SK-N-SH (cell line): ENCODE measurements at regions not wholly inside any gene's neighbourhood (a gene's known extent, or its start where the extent isn't known, plus 50 kb on each side); places are given as distances from the start of the nearest gene placed in this dataset.

Experiments used
- CTCF ChIA-PET: fragments of 300-600, 350-600 bp; formaldehyde crosslinking; extraction: SDS; loops from one replicate; lab custom pipeline; 2021; lab: Yijun Ruan, JAX
- POLR2A ChIA-PET: fragments of 350-600 bp; sonication (Branson Sonifier 250); formaldehyde crosslinking; extraction: SDS; loops from one replicate; lab custom pipeline; 2020; ENCODE audit warnings: antibody characterized with exemption, inconsistent platforms; lab: Yijun Ruan, JAX
- DNase-seq: peaks from one replicate; pipeline ENCODE4 v3.0.0; 2012
- H2AFZ ChIP-seq: fragments of 200-600 bp; sonication (generic); 2 replicates; pipeline ENCODE4 v1.8.1; 2016; ENCODE audit warnings: antibody characterized with exemption, mild to moderate bottlenecking, low read depth
- H3F3A ChIP-seq: fragments of 200-600 bp; sonication (generic); replicated peaks from 2 replicates; pipeline ENCODE3; 2016; ENCODE audit warnings: antibody characterized with exemption, mild to moderate bottlenecking; ENCODE audit not compliant: insufficient read depth
- H3K27ac ChIP-seq, 2 experiments: fragments of 200-500 bp in 1 of 2; fragments of 200-600 bp in 1 of 2; sonication (Bioruptor generic) in 1 of 2; sonication (generic), shearing (Covaris generic) in 1 of 2; 2 replicates each; pipeline versions ENCODE4 v1.5.1 to v1.6.1; 2014 to 2016; ENCODE audit warnings: low read depth in 2 of 2, inconsistent platforms in 1 of 2, low read length in 1 of 2, mild to moderate bottlenecking in 1 of 2, mixed read lengths in 1 of 2
- H3K27me3 ChIP-seq: fragments of 200-600 bp; sonication (generic), shearing (Covaris generic); 2 replicates; pipeline ENCODE4 v1.6.1; 2016; ENCODE audit warnings: mixed run types; ENCODE audit not compliant: insufficient read depth
- H3K36me3 ChIP-seq, 2 experiments: fragments of 200-500 bp in 1 of 2; fragments of 200-600 bp in 1 of 2; sonication (Bioruptor generic) in 1 of 2; sonication (generic) in 1 of 2; replicated peaks in 1 of 2; 2 replicates each; pipeline versions ENCODE3 to v1.5.1; 2014 to 2016; ENCODE audit warnings: low read length in 1 of 2, mild to moderate bottlenecking in 1 of 2; ENCODE audit not compliant: insufficient read depth in 2 of 2, control insufficient read depth in 1 of 2
- H3K4me1 ChIP-seq, 2 experiments: fragments of 200-500 bp in 1 of 2; fragments of 200-600 bp in 1 of 2; sonication (Bioruptor generic) in 1 of 2; sonication (generic), shearing (Covaris generic) in 1 of 2; 2 replicates each; pipeline versions ENCODE4 v1.5.1 to v1.6.1; 2014 to 2016; ENCODE audit warnings: low read depth in 1 of 2, low read length in 1 of 2, mixed run types in 1 of 2; ENCODE audit not compliant: insufficient read depth in 2 of 2, control insufficient read depth in 1 of 2
- H3K4me2 ChIP-seq: fragments of 200-600 bp; sonication (generic), shearing (Covaris generic); 2 replicates; pipeline ENCODE4 v1.6.1; 2017; ENCODE audit warnings: mixed run types
- H3K4me3 ChIP-seq, 2 experiments: fragments of 200-500 bp in 1 of 2; fragments of 200-600 bp in 1 of 2; sonication (Bioruptor generic) in 1 of 2; sonication (generic), shearing (Covaris generic) in 1 of 2; 2 replicates each; pipeline versions ENCODE4 v1.5.1 to v1.8.1; 2014 to 2016; ENCODE audit warnings: low read depth in 2 of 2, inconsistent platforms in 1 of 2, low read length in 1 of 2, mild to moderate bottlenecking in 1 of 2, mixed read lengths in 1 of 2, moderate library complexity in 1 of 2
- H3K79me2 ChIP-seq: fragments of 200-600 bp; sonication (generic); 2 replicates; pipeline ENCODE4 v1.8.1; 2017; ENCODE audit warnings: mild to moderate bottlenecking; ENCODE audit not compliant: insufficient read depth
- H3K9ac ChIP-seq: fragments of 200-600 bp; sonication (generic); 2 replicates; pipeline ENCODE4 v1.6.1; 2017; ENCODE audit warnings: mixed run types
- H3K9me2 ChIP-seq: fragments of 200-600 bp; sonication (generic); 2 replicates; pipeline ENCODE4 v1.6.1; 2017; ENCODE audit warnings: mixed run types
- H3K9me3 ChIP-seq: fragments of 200-600 bp; sonication (generic); 2 replicates; pipeline ENCODE4 v1.6.1; 2017; ENCODE audit warnings: mixed run types, mild to moderate bottlenecking, moderate library complexity
- H4K20me1 ChIP-seq: fragments of 200-600 bp; sonication (generic); 2 replicates; pipeline ENCODE4 v1.6.1; 2017; ENCODE audit warnings: mild to moderate bottlenecking, mixed run types; ENCODE audit not compliant: insufficient read depth
- EZH2phosphoT487 ChIP-seq: fragments of 200-600 bp; sonication (generic); IDR thresholded peaks from 2 replicates; pipeline ENCODE4 v1.6.1; 2017; ENCODE audit warnings: low read depth, mixed run types, mild to moderate bottlenecking, antibody characterized with exemption, moderate library complexity, borderline replicate concordance
- FOXJ3 ChIP-seq: sonication (generic); formaldehyde crosslinking; IDR thresholded peaks from 2 replicates; pipeline ENCODE4 v1.5.1; 2020; ENCODE audit warnings: mild to moderate bottlenecking, missing genetic modification reagents
- FOXM1 ChIP-seq: IDR thresholded peaks from 2 replicates; pipeline ENCODE4 v1.4.0; 2012; ENCODE audit warnings: low read depth, mild to moderate bottlenecking
- GATA2 ChIP-seq: sonication (generic); formaldehyde crosslinking; IDR thresholded peaks from 2 replicates; pipeline ENCODE4 v1.5.0; 2020; ENCODE audit warnings: mild to moderate bottlenecking, missing genetic modification reagents
- JUND ChIP-seq: IDR thresholded peaks from 2 replicates; pipeline ENCODE4 v1.4.0; 2012
- NFIC ChIP-seq: IDR thresholded peaks from 2 replicates; pipeline ENCODE4 v1.4.0; 2012; ENCODE audit warnings: borderline replicate concordance
- RAD21 ChIP-seq: IDR thresholded peaks from 2 replicates; pipeline ENCODE4 v1.6.1; 2012; ENCODE audit warnings: mild to moderate bottlenecking, low read length
- RCOR1 ChIP-seq: fragments of 150-350 bp; IDR thresholded peaks from 2 replicates; pipeline ENCODE4 v1.6.1; 2017; ENCODE audit warnings: antibody characterized with exemption, low read length
- RFX5 ChIP-seq: IDR thresholded peaks from 2 replicates; pipeline ENCODE4 v1.6.1; 2012; ENCODE audit warnings: mild to moderate bottlenecking, improper control_type of control experiment, low read length
- SMC3 ChIP-seq: IDR thresholded peaks from 2 replicates; pipeline ENCODE4 v1.6.1; 2012; ENCODE audit warnings: low read depth, low read length, improper control_type of control experiment
- TCF12 ChIP-seq: IDR thresholded peaks from 2 replicates; pipeline ENCODE4 v1.4.0; 2012
- WGBS: methylation state at CpG from one replicate; pipeline ENCODE4 v1.1.6; 2017; ENCODE audit warnings: low lambda C conversion rate; 5-methylcytosine and 5-hydroxymethylcytosine counted together
- TF ChIP-seq, protein P1 (sequence below): IDR thresholded peaks from 2 replicates; pipeline ENCODE4 v1.4.0; 2012; ENCODE audit warnings: low read depth, borderline replicate concordance

DNA sequence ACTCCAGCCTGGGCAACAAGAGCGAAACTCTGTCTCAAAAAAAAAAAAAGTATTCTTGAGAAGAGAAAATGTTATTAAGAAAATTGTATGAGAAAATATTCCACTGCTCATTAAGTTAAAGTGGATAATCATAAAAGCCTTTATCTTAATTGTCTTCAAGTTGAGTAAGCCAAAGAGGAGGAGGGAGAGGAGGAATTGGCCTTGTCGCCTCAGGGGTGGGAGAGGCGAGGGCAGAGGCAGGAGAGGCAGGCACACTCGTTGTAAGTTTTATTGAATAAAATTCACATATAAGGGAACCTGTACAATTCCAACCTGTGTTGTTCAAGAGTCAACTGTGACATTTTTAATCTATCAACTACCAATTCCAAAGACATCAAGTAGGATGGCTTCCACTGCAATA lies 820.3 kb downstream of the USP25 start:
- no peak for TF ChIP-seq FOXM1
- TF ChIP-seq SMC3: no peak
- no peak for TF ChIP-seq EZH2phosphoT487
- TF ChIP-seq NFIC: no peak
- TF ChIP-seq RCOR1: no peak
- POLR2A ChIA-PET: no interaction called here

GRCh38 chr21:16550917-16551741 lies 821.3 kb downstream of the USP25 start:
- Histone ChIP-seq H3K79me2 (no peaks in the 10 kb centered on the region), H3K27ac (no peak overlapping the region), H3K27me3 (no peaks in the 10 kb centered on the region), H3K4me2 (no peak overlapping the region), H3K9me3 (no peaks in the 10 kb centered on the region), H3F3A (no peaks in the 10 kb centered on the region), H3K9me2 (no peaks in the 10 kb centered on the region), H3K4me3 (no peak overlapping the region), H3K9ac (no peak overlapping the region), H3K36me3 (no peaks in the 10 kb centered on the region), H4K20me1 (no peaks in the 10 kb centered on the region), H3K4me1 (peaks cover 0 to 6% of the 10 kb centered on the region in 2 experiments; a peak in 1 of 4 replicates), H2AFZ (no peak overlapping the region)
- POLR2A ChIA-PET: interaction anchor here (0.8 kb wide), 1 partner anchor 14 kb away, joined by 3 read pairs; no protein-coding TSS in a partner anchor
- CTCF ChIA-PET: interaction anchor here (0.6 to 1.2 kb wide), 2 partner anchors 54 to 516 kb away, joined by 3 to 6 read pairs; no protein-coding TSS in a partner anchor
- no peak for DNase-seq
- TF ChIP-seq RFX5: no peak
- TF ChIP-seq JUND: no peak
- no peak for TF ChIP-seq GATA2 (CRISPR knock-in tag)
- no peak for TF ChIP-seq FOXJ3 (CRISPR knock-in tag)
- no peak for TF ChIP-seq TCF12
- TF ChIP-seq, protein P1, sequence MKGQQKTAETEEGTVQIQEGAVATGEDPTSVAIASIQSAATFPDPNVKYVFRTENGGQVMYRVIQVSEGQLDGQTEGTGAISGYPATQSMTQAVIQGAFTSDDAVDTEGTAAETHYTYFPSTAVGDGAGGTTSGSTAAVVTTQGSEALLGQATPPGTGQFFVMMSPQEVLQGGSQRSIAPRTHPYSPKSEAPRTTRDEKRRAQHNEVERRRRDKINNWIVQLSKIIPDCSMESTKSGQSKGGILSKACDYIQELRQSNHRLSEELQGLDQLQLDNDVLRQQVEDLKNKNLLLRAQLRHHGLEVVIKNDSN: no peak
- no peak for TF ChIP-seq RAD21
- no peak for TF ChIP-seq RCOR1
- 83% methylated on average over 7 of the region's 7 CpGs for WGBS

More for the DNA sequence above, 820.3 kb downstream of the USP25 start:
- peaks cover 0 to 6% of the 10 kb centered on the region in 2 experiments; a peak in 1 of 4 replicates for H3K4me1 ChIP-seq
- H4K20me1 ChIP-seq: no peaks in the 10 kb centered on the region
- H3K4me3 ChIP-seq: no peak overlapping the region
- H3K27me3 ChIP-seq: no peaks in the 10 kb centered on the region
- no peaks in the 10 kb centered on the region for H3K36me3 ChIP-seq
- no peaks in the 10 kb centered on the region for H3F3A ChIP-seq
- no peak for DNase-seq
- WGBS: 86% methylated on average over 4 of the region's 4 CpGs
- no peaks in the 10 kb centered on the region for H3K9me2 ChIP-seq
- no peaks in the 10 kb centered on the region for H3K9me3 ChIP-seq
- CTCF ChIA-PET: no interaction called here
- H3K79me2 ChIP-seq: no peaks in the 10 kb centered on the region
- H3K9ac ChIP-seq: no peak overlapping the region
- H3K4me2 ChIP-seq: no peak overlapping the region
- H3K27ac ChIP-seq: no peak overlapping the region
- H2AFZ ChIP-seq: no peak overlapping the region
